Astrocyte of the cerebellum (primary cell): ENCODE measurements at regions not wholly inside any gene's neighbourhood (a gene's known extent, or its start where the extent isn't known, plus 50 kb on each side); places are given as distances from the start of the nearest gene placed in this dataset.
"Not testable (repeated sequence)": the region's sequence is repeated elsewhere in the genome, so short reads cannot be mapped to it uniquely, and the experiment has no call there.

Experiments
- DNase-seq: peaks from one replicate; pipeline ENCODE4 v3.0.0-alpha.2; 2011; ENCODE audit warnings: low read depth
- H3K4me3 ChIP-seq: 2 replicates; pipeline ENCODE4 v1.5.1; 2011; ENCODE audit warnings: mild to moderate bottlenecking, low read depth, low read length, moderate library complexity
- CTCF ChIP-seq: IDR thresholded peaks from 2 replicates; pipeline ENCODE4 v1.5.1; 2012; ENCODE audit warnings: low read length, low read depth, moderate library complexity, mild to moderate bottlenecking; ENCODE audit errors: missing control alignments
- in situ Hi-C: cut with HindIII; loops from 2 replicates; pipeline ENCODE4 v1.10.0; 2017; ENCODE audit warnings: low sequenced_read_pairs

GRCh38 chr5:36777105-36777757 lies 99.3 kb upstream of the NIPBL start:
- no peak for DNase-seq
- H3K4me3 ChIP-seq = no peak overlapping the region
- in situ Hi-C loops = no loop called here
- TF ChIP-seq CTCF = peak; percentile 40

- no peak for DNase-seq
- TF ChIP-seq CTCF = no peak
- in situ Hi-C loops = no loop called here
- H3K4me3 ChIP-seq = no peak overlapping the region
These were observed 98.2 kb upstream of the NIPBL start for GRCh38 chr5:36778336-36778735.

GRCh38 chr5:36782612-36783011 lies 94.0 kb upstream of the NIPBL start:
- DNase-seq, in situ Hi-C loops, H3K4me3 ChIP-seq: not testable (repeated sequence)

GRCh38 chr5:36786448-36787012 lies 90.0 kb upstream of the NIPBL start:
- no peak for TF ChIP-seq CTCF

GRCh38 chr5:36787365-36788093 lies 89.0 kb upstream of the NIPBL start:
- in situ Hi-C loops = no loop called here
- no peak for DNase-seq
- no peak for TF ChIP-seq CTCF
- H3K4me3 ChIP-seq = no peak overlapping the region

More at GRCh38 chr5:36786448-36787012, 90.0 kb upstream of the NIPBL start:
- DNase-seq = no peak
- in situ Hi-C loops = no loop called here
- no peak overlapping the region for H3K4me3 ChIP-seq

GRCh38 chr5:36790847-36791246 lies 85.7 kb upstream of the NIPBL start:
- DNase-seq = no peak
- no peak for TF ChIP-seq CTCF
- in situ Hi-C loops = no loop called here

GRCh38 chr5:36792560-36793180 lies 83.9 kb upstream of the NIPBL start:
- in situ Hi-C loops = no loop called here
- TF ChIP-seq CTCF = no peak
- no peak overlapping the region for H3K4me3 ChIP-seq
- DNase-seq = no peak

More at GRCh38 chr5:36790847-36791246, 85.7 kb upstream of the NIPBL start:
- H3K4me3 ChIP-seq = no peak overlapping the region
